K562 (cell line): ENCODE measurements at regions not wholly inside any gene's neighbourhood (a gene's known extent, or its start where the extent isn't known, plus 50 kb on each side); places are given as distances from the start of the nearest gene placed in this dataset.

Experiments
- ATAC-seq: fragments of 200-7000 bp; cut with Tn5 transposase; 3 replicates; pipeline ENCODE4 v1.9.1; 2020; ENCODE audit warnings: moderate library complexity
- BruUV-seq: library from RNA; stranded (reverse); fragments of 400-500 nt; replicated peaks from 2 replicates; lab custom pipeline; 2021; lab: Mats Ljungman, UMichigan
- CTCF ChIA-PET: fragments of 300-600 bp; formaldehyde crosslinking; extraction: SDS; loops from one replicate; lab custom pipeline; 2021; ENCODE audit warnings: low intra/inter-chr PET ratio; lab: Yijun Ruan, JAX
- POLR2A ChIA-PET: fragments of 300-600, 350-650 bp; sonication (Branson Sonifier 250); formaldehyde crosslinking; extraction: SDS; loops from one replicate; lab custom pipeline; 2021; ENCODE audit warnings: antibody characterized with exemption, inconsistent platforms; lab: Yijun Ruan, JAX
- DNase-seq, 4 experiments: peaks; one replicate each; pipeline versions ENCODE4 v3.0.0 to v3.0.0-alpha.2; 2011 to 2018; ENCODE audit warnings: low spot score in 3 of 4, mixed read lengths in 3 of 4; ENCODE audit errors: extremely low read depth in 1 of 4
- FAIRE-seq: peaks from 2 replicates; lab custom pipeline; 2011; peaks lifted over from hg19 to GRCh38; lab: Jason Lieb, UNC
- H2AFZ ChIP-seq: 2 replicates; pipeline ENCODE4 v1.6.0; 2011; ENCODE audit warnings: low read depth, low read length, control low read depth, inconsistent platforms
- H3K27ac ChIP-seq: fragments of 200-600 bp; 3 replicates; pipeline ENCODE4 v1.8.0; 2011; ENCODE audit warnings: low read depth, mild to moderate bottlenecking, control low read depth, inconsistent platforms, low read length, moderate library complexity, mixed read lengths; ENCODE audit errors: extremely low read depth
- H3K27me3 ChIP-seq, 2 experiments: fragments of 300-600 bp in 1 of 2; 2 replicates in 1 of 2; 3 replicates in 1 of 2; pipeline versions ENCODE4 v1.6.0 to v1.8.0; 2011; ENCODE audit warnings: inconsistent platforms in 2 of 2, low read length in 2 of 2, mild to moderate bottlenecking in 1 of 2, mixed read lengths in 1 of 2, moderate library complexity in 1 of 2; ENCODE audit not compliant: control insufficient read depth in 2 of 2, insufficient read depth in 2 of 2
- H3K36me3 ChIP-seq: fragments of 300-600 bp; 3 replicates; pipeline ENCODE4 v1.8.0; 2011; ENCODE audit warnings: mild to moderate bottlenecking, low read length, inconsistent platforms; ENCODE audit not compliant: control insufficient read depth, insufficient read depth
- H3K4me1 ChIP-seq, 2 experiments: fragments of 200-600 bp in 1 of 2; replicated peaks in 1 of 2; 2 replicates in 1 of 2; 3 replicates in 1 of 2; pipeline versions ENCODE4 v1.5.1 to v1.8.0; 2011; ENCODE audit warnings: inconsistent platforms in 2 of 2, low read length in 2 of 2, mild to moderate bottlenecking in 1 of 2, mixed read lengths in 1 of 2, moderate library complexity in 1 of 2; ENCODE audit not compliant: control insufficient read depth in 2 of 2, insufficient read depth in 2 of 2
- H3K4me2 ChIP-seq: 2 replicates; pipeline ENCODE4 v1.6.1; 2011; ENCODE audit warnings: low read length, control low read depth, inconsistent platforms, mixed read lengths; ENCODE audit not compliant: insufficient read depth
- H3K4me3 ChIP-seq: fragments of 200-600 bp; sonication (generic), shearing (Covaris generic); 2 replicates; pipeline ENCODE4 v1.5.1; 2016; ENCODE audit warnings: control low read depth, inconsistent platforms
- H3K79me2 ChIP-seq: fragments of 200-600 bp; 3 replicates; pipeline ENCODE4 v1.8.0; 2011; ENCODE audit warnings: low read length, inconsistent platforms; ENCODE audit not compliant: control insufficient read depth, insufficient read depth
- H3K9ac ChIP-seq, 2 experiments: 2 replicates each; pipeline versions ENCODE4 v1.6.0 to v1.6.1; 2011; ENCODE audit warnings: low read depth in 2 of 2, low read length in 2 of 2, control low read depth in 1 of 2, inconsistent platforms in 1 of 2, mild to moderate bottlenecking in 1 of 2, mixed read lengths in 1 of 2; ENCODE audit not compliant: insufficient read depth in 1 of 2
- H3K9me1 ChIP-seq: one replicate; pipeline ENCODE4 v1.6.0; 2011; ENCODE audit warnings: inconsistent platforms, mild to moderate bottlenecking, low read length, moderate library complexity; ENCODE audit not compliant: control insufficient read depth, insufficient read depth
- H3K9me3 ChIP-seq: replicated peaks from 2 replicates; pipeline ENCODE4 v1.5.1; 2011; ENCODE audit warnings: low read depth, low read length, inconsistent platforms; ENCODE audit not compliant: control insufficient read depth, insufficient read depth
- H4K20me1 ChIP-seq: replicated peaks from 2 replicates; pipeline ENCODE4 v1.6.1; 2011; ENCODE audit warnings: low read length, inconsistent platforms, mixed read lengths; ENCODE audit not compliant: control insufficient read depth, insufficient read depth
- FOXP1 ChIP-seq: sonication (generic); formaldehyde crosslinking; IDR thresholded peaks from 2 replicates; pipeline ENCODE4 v1.8.0; 2022; ENCODE audit warnings: mild to moderate bottlenecking, missing genetic modification reagents
- KLF10 ChIP-seq: fragments of 250-450 bp; sonication (Bioruptor Pico); IDR thresholded peaks from 2 replicates; pipeline ENCODE4 v1.6.1; 2021; ENCODE audit warnings: matching md5 sums
- WHSC1 ChIP-seq: IDR thresholded peaks from one replicate; pipeline ENCODE4 v1.6.1; 2012; ENCODE audit warnings: low read length, control low read depth, inconsistent platforms
- WGBS: fragments of 100-300 bp; shearing (Covaris generic); methylation state at CpG from one replicate; pipeline ENCODE4 v1.1.6; 2016; ENCODE audit warnings: low coverage, mixed read lengths; ENCODE audit not compliant: insufficient coverage; ENCODE audit errors: missing lambda C conversion rate; 5-methylcytosine and 5-hydroxymethylcytosine counted together
- in situ Hi-C: fragments of 300-500 bp; cut with MboI; formaldehyde crosslinking; loops from 4 replicates; pipeline ENCODE4 v1.15.0; 2018; ENCODE audit warnings: inconsistent platforms, mixed read lengths
- intact Hi-C: fragments of 100-400 bp; cut with micrococcal nuclease; formaldehyde crosslinking; loops from 2 replicates; pipeline ENCODE4 v1.14.2; 2022
- TF ChIP-seq, protein P1 (sequence below): sonication (generic); formaldehyde crosslinking; IDR thresholded peaks from 2 replicates; pipeline ENCODE4 v1.8.1; 2022; ENCODE audit warnings: missing genetic modification reagents
- TF ChIP-seq, protein P2 (sequence below): sonication (generic); formaldehyde crosslinking; IDR thresholded peaks from 2 replicates; pipeline ENCODE4 v1.8.0; 2022; ENCODE audit warnings: mild to moderate bottlenecking, missing genetic modification reagents
- TF ChIP-seq, protein P3 (sequence below): fragments of 450-650 bp; IDR thresholded peaks from 2 replicates; pipeline ENCODE4 v1.6.1; 2016; ENCODE audit warnings: low read depth, mild to moderate bottlenecking, moderate library complexity
- TF ChIP-seq, protein P4 (sequence below): fragments of 250-450 bp; sonication (Bioruptor Pico); IDR thresholded peaks from 2 replicates; pipeline ENCODE4 v1.5.0; 2020; ENCODE audit warnings: mild to moderate bottlenecking, borderline replicate concordance
- TF ChIP-seq, protein P5 (sequence below): fragments of 250-450 bp; sonication (Bioruptor Pico); IDR thresholded peaks from 2 replicates; pipeline ENCODE4 v1.4.0; 2020; ENCODE audit warnings: mild to moderate bottlenecking, moderate library complexity, borderline replicate concordance

DNA sequence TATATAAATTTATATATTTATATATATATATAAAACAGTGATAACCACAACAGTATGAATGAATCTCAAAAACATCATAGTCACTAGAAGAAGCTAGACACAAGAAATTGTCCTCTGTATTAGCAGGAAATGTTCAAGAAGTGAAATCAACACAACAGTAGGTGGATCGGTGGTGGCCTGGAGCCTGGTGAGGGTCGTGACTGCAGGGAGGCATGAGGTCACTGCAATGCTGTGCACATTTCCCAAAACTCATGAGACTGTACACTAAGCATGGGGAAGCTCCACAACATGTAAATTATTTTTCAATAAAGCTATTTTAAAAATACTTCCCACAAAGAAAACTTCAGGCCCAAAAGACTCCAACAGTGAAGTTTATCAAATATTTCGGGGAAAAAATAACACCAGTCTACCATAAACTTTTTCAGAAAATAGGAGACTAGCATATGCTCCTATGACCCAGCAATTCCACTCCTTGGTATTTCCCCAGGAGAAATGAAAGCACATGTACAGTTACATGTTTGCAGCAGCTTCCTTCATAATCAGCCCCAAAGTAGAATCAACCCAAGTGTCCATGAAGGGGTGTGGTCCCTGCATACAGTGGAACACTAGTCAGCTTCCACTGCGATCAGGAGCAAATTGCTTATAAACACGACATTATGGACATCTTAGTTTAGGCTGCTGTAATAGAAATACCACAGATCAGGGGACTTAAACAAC is 144.2 kb downstream of the TBXT start:
- ATAC-seq (no peak), DNase-seq (no peak), FAIRE-seq (no peak)
- Histone ChIP-seq H3K79me2 (no peaks in the 10 kb centered on the region), H3K27ac (no peak overlapping the region), H3K9ac (no peak overlapping the region), H4K20me1 (no peaks in the 10 kb centered on the region), H2AFZ (0 out of 2 replicates have a peak overlapping the region, but pooled peaks have one; percentile 23), H3K9me3 (no peaks in the 10 kb centered on the region), H3K4me1 (no peaks in the 10 kb centered on the region), H3K9me1 (no peaks in the 10 kb centered on the region), H3K27me3 (no peaks in the 10 kb centered on the region), H3K4me2 (no peak overlapping the region), H3K36me3 (no peaks in the 10 kb centered on the region), H3K4me3 (no peak overlapping the region)
- POLR2A ChIA-PET, result interaction anchor here (0.6 kb wide), 3 partner anchors 21 to 122 kb away, joined by 3 to 4 read pairs (median 3); no protein-coding TSS in a partner anchor
- no TSS peak for BruUV-seq
- WGBS, result 5% methylated on average over 5 of the region's 5 CpGs
- intact Hi-C loops, result no loop called here
- CTCF ChIA-PET, result no interaction called here
- in situ Hi-C loops, result no loop called here
- TF ChIP-seq, protein P1, sequence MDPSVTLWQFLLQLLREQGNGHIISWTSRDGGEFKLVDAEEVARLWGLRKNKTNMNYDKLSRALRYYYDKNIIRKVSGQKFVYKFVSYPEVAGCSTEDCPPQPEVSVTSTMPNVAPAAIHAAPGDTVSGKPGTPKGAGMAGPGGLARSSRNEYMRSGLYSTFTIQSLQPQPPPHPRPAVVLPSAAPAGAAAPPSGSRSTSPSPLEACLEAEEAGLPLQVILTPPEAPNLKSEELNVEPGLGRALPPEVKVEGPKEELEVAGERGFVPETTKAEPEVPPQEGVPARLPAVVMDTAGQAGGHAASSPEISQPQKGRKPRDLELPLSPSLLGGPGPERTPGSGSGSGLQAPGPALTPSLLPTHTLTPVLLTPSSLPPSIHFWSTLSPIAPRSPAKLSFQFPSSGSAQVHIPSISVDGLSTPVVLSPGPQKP (CRISPR knock-in tag), result no peak
- TF ChIP-seq, protein P2, sequence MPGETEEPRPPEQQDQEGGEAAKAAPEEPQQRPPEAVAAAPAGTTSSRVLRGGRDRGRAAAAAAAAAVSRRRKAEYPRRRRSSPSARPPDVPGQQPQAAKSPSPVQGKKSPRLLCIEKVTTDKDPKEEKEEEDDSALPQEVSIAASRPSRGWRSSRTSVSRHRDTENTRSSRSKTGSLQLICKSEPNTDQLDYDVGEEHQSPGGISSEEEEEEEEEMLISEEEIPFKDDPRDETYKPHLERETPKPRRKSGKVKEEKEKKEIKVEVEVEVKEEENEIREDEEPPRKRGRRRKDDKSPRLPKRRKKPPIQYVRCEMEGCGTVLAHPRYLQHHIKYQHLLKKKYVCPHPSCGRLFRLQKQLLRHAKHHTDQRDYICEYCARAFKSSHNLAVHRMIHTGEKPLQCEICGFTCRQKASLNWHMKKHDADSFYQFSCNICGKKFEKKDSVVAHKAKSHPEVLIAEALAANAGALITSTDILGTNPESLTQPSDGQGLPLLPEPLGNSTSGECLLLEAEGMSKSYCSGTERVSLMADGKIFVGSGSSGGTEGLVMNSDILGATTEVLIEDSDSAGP, result no peak
- TF ChIP-seq, protein P3, sequence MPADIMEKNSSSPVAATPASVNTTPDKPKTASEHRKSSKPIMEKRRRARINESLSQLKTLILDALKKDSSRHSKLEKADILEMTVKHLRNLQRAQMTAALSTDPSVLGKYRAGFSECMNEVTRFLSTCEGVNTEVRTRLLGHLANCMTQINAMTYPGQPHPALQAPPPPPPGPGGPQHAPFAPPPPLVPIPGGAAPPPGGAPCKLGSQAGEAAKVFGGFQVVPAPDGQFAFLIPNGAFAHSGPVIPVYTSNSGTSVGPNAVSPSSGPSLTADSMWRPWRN, result no peak
- TF ChIP-seq FOXP1 (CRISPR knock-in tag) (no peak), KLF10 (CRISPR knock-in tag) (no peak), WHSC1 (no peak)
- TF ChIP-seq, protein P4, sequence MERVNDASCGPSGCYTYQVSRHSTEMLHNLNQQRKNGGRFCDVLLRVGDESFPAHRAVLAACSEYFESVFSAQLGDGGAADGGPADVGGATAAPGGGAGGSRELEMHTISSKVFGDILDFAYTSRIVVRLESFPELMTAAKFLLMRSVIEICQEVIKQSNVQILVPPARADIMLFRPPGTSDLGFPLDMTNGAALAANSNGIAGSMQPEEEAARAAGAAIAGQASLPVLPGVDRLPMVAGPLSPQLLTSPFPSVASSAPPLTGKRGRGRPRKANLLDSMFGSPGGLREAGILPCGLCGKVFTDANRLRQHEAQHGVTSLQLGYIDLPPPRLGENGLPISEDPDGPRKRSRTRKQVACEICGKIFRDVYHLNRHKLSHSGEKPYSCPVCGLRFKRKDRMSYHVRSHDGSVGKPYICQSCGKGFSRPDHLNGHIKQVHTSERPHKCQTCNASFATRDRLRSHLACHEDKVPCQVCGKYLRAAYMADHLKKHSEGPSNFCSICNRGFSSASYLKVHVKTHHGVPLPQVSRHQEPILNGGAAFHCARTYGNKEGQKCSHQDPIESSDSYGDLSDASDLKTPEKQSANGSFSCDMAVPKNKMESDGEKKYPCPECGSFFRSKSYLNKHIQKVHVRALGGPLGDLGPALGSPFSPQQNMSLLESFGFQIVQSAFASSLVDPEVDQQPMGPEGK (CRISPR knock-in tag), result no peak
- TF ChIP-seq, protein P5, sequence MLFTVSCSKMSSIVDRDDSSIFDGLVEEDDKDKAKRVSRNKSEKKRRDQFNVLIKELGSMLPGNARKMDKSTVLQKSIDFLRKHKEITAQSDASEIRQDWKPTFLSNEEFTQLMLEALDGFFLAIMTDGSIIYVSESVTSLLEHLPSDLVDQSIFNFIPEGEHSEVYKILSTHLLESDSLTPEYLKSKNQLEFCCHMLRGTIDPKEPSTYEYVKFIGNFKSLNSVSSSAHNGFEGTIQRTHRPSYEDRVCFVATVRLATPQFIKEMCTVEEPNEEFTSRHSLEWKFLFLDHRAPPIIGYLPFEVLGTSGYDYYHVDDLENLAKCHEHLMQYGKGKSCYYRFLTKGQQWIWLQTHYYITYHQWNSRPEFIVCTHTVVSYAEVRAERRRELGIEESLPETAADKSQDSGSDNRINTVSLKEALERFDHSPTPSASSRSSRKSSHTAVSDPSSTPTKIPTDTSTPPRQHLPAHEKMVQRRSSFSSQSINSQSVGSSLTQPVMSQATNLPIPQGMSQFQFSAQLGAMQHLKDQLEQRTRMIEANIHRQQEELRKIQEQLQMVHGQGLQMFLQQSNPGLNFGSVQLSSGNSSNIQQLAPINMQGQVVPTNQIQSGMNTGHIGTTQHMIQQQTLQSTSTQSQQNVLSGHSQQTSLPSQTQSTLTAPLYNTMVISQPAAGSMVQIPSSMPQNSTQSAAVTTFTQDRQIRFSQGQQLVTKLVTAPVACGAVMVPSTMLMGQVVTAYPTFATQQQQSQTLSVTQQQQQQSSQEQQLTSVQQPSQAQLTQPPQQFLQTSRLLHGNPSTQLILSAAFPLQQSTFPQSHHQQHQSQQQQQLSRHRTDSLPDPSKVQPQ (CRISPR knock-in tag), result no peak
